ENCODE measurements at regions not wholly inside any gene's neighbourhood (a gene's known extent, or its start where the extent isn't known, plus 50 kb on each side); places are given as distances from the start of the nearest gene placed in this dataset.

DNA sequence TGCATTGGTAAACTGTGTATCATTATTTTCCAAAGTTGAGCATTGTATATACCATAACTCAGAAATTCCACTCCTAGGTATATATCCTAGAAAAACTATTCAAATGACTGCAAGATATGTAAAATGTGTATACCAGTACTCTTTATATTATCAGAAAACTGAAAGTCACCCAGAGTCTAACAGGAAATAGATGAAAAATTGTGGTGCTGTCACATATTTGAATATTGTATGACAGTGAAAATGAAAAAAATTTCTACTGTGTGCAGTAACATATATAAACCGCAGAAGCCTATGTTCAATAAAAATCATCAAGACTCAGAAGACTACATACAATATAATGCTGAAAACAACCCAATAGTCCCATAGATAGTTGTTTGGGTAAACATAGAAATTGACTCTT is 74.4 kb upstream of the LYPLAL1 start:
- no peak for TF ChIP-seq CTCF (conservative IDR thresholded peaks at IDR 0.05; ENCODE audit: low read depth, low read length)
- no peak for TF ChIP-seq EZH2 (IDR thresholded peaks at IDR 0.05; ENCODE audit: low read length, unreplicated experiment)
